GM12872 (cell line): ENCODE measurements at regions not wholly inside any gene's neighbourhood (a gene's known extent, or its start where the extent isn't known, plus 50 kb on each side); places are given as distances from the start of the nearest gene placed in this dataset.

Source experiments
- TF ChIP-seq, protein P1 (sequence below): IDR thresholded peaks from 3 replicates; pipeline ENCODE4 v1.5.1; 2011; ENCODE audit warnings: low read depth, mild to moderate bottlenecking, low read length, moderate library complexity; ENCODE audit not compliant: insufficient read depth

DNA sequence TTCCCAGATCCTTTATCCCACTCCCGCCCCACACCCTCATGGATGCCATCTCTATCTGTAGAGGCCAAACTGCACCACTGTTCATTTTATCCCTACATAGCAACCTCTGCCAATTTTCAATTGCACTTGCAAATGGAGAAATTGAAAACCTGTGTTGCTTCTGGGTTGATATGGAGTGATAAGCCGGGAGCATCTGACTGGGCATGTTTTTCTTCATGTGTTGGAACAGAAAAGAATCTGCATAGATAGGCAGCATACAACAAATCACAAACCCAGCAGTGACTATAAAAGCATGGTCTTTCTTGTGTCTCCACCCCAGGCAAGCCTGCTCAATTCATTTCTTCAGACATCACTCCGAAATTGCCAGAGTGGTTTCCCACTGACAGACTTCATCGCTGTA, 608.8 kb upstream of the CAMK1G start:
- TF ChIP-seq, protein P1, sequence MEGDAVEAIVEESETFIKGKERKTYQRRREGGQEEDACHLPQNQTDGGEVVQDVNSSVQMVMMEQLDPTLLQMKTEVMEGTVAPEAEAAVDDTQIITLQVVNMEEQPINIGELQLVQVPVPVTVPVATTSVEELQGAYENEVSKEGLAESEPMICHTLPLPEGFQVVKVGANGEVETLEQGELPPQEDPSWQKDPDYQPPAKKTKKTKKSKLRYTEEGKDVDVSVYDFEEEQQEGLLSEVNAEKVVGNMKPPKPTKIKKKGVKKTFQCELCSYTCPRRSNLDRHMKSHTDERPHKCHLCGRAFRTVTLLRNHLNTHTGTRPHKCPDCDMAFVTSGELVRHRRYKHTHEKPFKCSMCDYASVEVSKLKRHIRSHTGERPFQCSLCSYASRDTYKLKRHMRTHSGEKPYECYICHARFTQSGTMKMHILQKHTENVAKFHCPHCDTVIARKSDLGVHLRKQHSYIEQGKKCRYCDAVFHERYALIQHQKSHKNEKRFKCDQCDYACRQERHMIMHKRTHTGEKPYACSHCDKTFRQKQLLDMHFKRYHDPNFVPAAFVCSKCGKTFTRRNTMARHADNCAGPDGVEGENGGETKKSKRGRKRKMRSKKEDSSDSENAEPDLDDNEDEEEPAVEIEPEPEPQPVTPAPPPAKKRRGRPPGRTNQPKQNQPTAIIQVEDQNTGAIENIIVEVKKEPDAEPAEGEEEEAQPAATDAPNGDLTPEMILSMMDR: no peak

DNA sequence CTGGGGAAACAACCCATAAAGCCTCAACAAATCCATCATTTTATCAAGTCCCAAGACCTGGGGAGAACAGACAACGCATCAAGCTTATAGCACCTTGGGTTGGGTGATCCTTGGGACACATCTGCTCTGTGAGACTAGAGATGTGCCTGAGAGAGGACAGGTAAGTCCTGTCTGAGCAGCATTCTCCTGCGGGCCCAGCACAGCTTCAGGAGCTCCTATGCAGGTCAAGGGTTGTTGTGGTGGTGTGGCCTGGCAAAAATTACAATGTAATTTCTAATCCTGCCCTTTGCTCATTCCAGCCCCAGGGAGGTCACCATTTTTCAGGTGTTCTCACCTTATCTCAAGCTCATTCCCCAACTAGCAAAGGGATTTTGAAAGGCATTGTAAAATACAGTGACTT, 608.1 kb upstream of the CAMK1G start:
- TF ChIP-seq, protein P1: no peak

DNA sequence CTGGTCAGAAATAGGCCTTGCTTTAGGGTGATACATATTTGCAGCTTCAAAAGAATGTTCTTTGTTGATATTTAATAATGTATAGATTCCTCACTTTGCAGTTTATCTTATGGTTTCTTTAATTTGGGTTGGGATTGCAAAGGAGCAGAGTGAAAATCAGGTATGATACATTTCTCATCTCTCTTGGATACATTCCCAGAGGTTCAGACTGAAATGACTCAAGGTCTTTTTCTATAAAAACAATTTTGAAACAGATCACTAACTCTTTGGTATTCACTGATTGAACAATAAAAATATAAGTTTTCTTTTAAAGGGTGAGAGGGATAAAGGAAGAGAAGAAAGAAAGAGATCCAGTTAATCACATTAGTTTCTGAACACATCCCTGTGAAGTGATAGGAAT, 606.5 kb upstream of the CAMK1G start:
- TF ChIP-seq, protein P1: no peak

DNA sequence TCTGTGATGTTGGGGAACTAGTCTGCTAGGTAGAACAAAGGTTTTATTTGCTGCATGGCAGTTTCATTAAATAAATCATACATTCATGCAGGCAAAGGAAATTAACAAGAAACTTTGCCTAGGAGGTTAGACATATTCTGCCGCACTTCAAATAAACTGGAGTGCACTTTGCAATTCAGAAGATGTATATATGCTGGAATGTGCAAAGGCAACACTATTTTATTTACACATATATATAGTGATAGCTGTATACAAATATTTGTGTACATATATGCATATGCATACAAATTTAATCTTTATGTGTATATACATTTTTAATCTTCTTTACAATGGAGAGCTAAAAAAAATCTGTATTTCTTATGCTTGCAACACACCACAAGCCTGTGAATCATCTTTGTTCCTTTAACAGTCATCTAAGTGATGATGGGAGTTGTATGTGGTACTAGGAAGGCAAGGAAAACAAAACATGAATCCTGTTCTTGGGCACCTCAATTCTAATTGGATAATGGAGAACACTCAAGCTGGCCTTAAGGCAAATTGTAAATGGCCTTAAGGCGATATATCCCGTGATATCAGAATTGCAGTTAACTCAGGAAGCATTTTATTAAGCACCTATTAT, 605.8 kb upstream of the CAMK1G start:
- TF ChIP-seq, protein P1: no peak

DNA sequence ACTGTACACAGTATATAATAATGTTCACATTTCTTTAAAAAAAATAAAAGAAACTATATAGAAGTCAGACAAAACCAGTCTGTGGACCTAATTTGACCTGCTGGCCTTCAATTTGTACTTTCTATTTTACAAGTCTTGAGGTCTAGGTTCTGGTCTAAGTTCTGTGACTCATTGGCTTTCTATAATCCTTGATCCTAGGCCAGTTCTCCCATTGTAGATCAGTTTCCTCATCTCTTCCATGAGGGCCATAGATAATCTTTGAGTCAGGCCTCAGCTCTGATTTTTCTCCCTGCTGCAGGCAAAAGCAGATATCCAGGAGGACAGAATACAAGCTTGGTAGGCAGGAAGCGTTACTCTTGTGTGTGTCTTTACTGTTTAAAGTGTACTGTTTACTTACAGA, 603.7 kb upstream of the CAMK1G start:
- TF ChIP-seq, protein P1: no peak

DNA sequence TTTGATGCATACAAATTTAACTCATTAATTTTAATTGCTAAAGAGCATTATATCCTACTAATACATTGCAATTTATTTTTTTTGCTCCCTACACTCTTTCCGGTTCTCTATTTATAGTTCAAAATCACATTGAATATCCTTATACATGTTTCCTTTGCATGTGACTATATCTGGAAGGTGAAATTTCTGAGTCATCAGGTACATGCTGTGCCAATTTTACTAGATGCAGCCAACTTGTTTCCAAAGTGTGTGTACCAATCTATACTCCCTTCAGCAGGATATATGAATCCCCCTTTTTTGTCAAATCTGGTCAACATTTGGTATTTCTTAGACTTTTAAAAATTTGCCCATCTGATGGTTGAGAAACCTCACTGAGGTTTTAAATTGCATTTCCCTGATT, 602.9 kb upstream of the CAMK1G start:
- TF ChIP-seq, protein P1: no peak

DNA sequence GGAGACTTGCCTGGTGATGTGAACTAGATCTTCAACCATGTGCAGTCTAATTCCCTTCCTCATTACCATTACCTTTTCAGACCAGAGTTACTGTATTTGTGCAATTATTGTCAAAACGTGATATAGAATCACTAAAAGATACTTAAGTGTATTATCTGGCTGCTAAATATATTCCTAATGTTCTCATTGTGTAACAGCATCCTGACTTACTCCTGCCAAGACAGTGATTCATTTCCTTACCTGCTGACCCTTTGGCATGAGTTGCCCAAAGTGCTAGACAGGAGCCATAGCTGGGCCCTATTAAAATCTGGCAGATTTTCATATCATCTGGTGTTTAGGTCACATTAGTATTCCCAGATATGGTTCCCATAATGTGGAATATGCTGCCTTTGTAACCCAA, 598.3 kb upstream of the CAMK1G start:
- TF ChIP-seq, protein P1: no peak

DNA sequence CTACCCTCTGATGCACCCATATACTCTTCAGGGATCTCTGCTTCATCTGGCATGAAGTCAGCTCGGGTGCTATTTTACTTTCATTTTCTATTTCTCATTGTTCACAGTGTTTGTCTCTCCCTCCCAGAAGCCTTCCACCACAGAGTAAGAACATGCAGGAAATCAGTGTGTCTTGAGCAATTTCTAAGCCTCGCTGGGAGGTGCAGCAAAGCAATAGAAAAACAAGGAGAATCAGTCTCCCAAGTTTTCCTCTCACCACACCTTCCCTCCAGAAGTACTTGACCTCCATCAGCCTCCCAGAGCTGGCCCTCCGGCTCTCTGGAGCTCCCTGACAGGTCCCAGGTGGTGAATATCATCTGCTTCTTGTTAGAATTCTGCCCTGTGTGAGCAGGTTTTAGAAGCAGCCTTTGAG, 594.7 kb upstream of the CAMK1G start:
- TF ChIP-seq, protein P1: no peak
